H9 (cell line): ENCODE measurements at regions not wholly inside any gene's neighbourhood (a gene's known extent, or its start where the extent isn't known, plus 50 kb on each side); places are given as distances from the start of the nearest gene placed in this dataset.
A peak's percentile ranks its signal among the peaks of the same experiment; 100 is the strongest.

Experiments
- DNase-seq: peaks from one replicate; pipeline ENCODE4 v3.0.0-alpha.2; 2017
- H2AFZ ChIP-seq: one replicate; pipeline ENCODE4 v1.6.1; 2013; ENCODE audit warnings: mild to moderate bottlenecking, low read length, control low read depth, moderate library complexity
- H2AK5ac ChIP-seq: 2 replicates; pipeline ENCODE4 v1.6.1; 2013; ENCODE audit warnings: low read length, control low read depth, mixed read lengths; ENCODE audit not compliant: insufficient read length
- H2BK120ac ChIP-seq: one replicate; pipeline ENCODE4 v1.6.1; 2013; ENCODE audit warnings: low read depth, mild to moderate bottlenecking, low read length, control low read depth, inconsistent platforms; ENCODE audit not compliant: poor library complexity, severe bottlenecking
- H2BK12ac ChIP-seq: 2 replicates; pipeline ENCODE4 v1.6.1; 2013; ENCODE audit warnings: low read length, control low read depth, mixed read lengths, low read depth; ENCODE audit not compliant: insufficient read length
- H2BK15ac ChIP-seq: 2 replicates; pipeline ENCODE4 v1.6.1; 2013; ENCODE audit warnings: low read depth, low read length, control low read depth
- H2BK20ac ChIP-seq: one replicate; pipeline ENCODE4 v1.6.1; 2013; ENCODE audit warnings: low read depth, mild to moderate bottlenecking, low read length, control low read depth, inconsistent platforms; ENCODE audit not compliant: poor library complexity, severe bottlenecking
- H2BK5ac ChIP-seq: 2 replicates; pipeline ENCODE4 v1.6.1; 2013; ENCODE audit warnings: low read length, control low read depth, mixed read lengths; ENCODE audit not compliant: insufficient read length
- H3K14ac ChIP-seq: 2 replicates; pipeline ENCODE4 v1.6.1; 2013; ENCODE audit warnings: low read length, control low read depth; ENCODE audit not compliant: insufficient read depth
- H3K18ac ChIP-seq: 2 replicates; pipeline ENCODE4 v1.6.1; 2013; ENCODE audit warnings: low read depth, mild to moderate bottlenecking, mixed read lengths, low read length, control low read depth; ENCODE audit not compliant: insufficient read length
- H3K23ac ChIP-seq: 2 replicates; pipeline ENCODE4 v1.6.1; 2013; ENCODE audit warnings: low read length, control low read depth, mixed read lengths, low read depth; ENCODE audit not compliant: insufficient read length
- H3K23me2 ChIP-seq: 2 replicates; pipeline ENCODE4 v1.6.1; 2013; ENCODE audit warnings: low read depth, mild to moderate bottlenecking, mixed read lengths, low read length, control low read depth; ENCODE audit not compliant: insufficient read length, poor library complexity, severe bottlenecking
- H3K27ac ChIP-seq: 2 replicates; pipeline ENCODE4 v1.5.1; 2013; ENCODE audit warnings: low read length, control low read depth, mixed read lengths, low read depth; ENCODE audit not compliant: insufficient read length
- H3K27me3 ChIP-seq: 2 replicates; pipeline ENCODE4 v1.6.1; 2013; ENCODE audit warnings: low read length, control low read depth, inconsistent platforms; ENCODE audit not compliant: insufficient read depth
- H3K4ac ChIP-seq: 2 replicates; pipeline ENCODE4 v1.6.1; 2013; ENCODE audit warnings: low read depth, mild to moderate bottlenecking, control low read depth, inconsistent platforms, low read length, moderate library complexity
- H3K4me1 ChIP-seq: 2 replicates; pipeline ENCODE4 v1.6.1; 2013; ENCODE audit warnings: low read length, control low read depth, inconsistent platforms; ENCODE audit not compliant: insufficient read depth
- H3K4me2 ChIP-seq: 2 replicates; pipeline ENCODE4 v1.6.1; 2013; ENCODE audit warnings: low read length, control low read depth, mixed read lengths; ENCODE audit not compliant: insufficient read length, insufficient read depth
- H3K56ac ChIP-seq: 2 replicates; pipeline ENCODE4 v1.6.1; 2013; ENCODE audit warnings: low read depth, mild to moderate bottlenecking, mixed read lengths, low read length, control low read depth; ENCODE audit not compliant: insufficient read length
- H3K79me1 ChIP-seq: 2 replicates; pipeline ENCODE4 v1.6.1; 2013; ENCODE audit warnings: low read depth, mild to moderate bottlenecking, moderate library complexity, low read length, control low read depth, inconsistent platforms; ENCODE audit not compliant: insufficient read depth, poor library complexity, severe bottlenecking
- H3K79me2 ChIP-seq: 2 replicates; pipeline ENCODE4 v1.6.1; 2013; ENCODE audit warnings: low read length, control low read depth, inconsistent platforms; ENCODE audit not compliant: insufficient read depth
- H3K9ac ChIP-seq: 2 replicates; pipeline ENCODE4 v1.6.1; 2013; ENCODE audit warnings: low read length, control low read depth, mixed read lengths; ENCODE audit not compliant: insufficient read length; ENCODE audit errors: extremely low read depth
- H3K9me3 ChIP-seq: one replicate; pipeline ENCODE4 v1.6.1; 2013; ENCODE audit warnings: low read depth, low read length, inconsistent platforms; ENCODE audit not compliant: control insufficient read depth
- H3T11ph ChIP-seq: one replicate; pipeline ENCODE4 v1.6.1; 2013; ENCODE audit warnings: mild to moderate bottlenecking, low read length, control low read depth, inconsistent platforms
- H4K20me1 ChIP-seq: one replicate; pipeline ENCODE4 v1.6.1; 2013; ENCODE audit not compliant: control insufficient read depth, insufficient read length, insufficient read depth
- H4K5ac ChIP-seq: 2 replicates; pipeline ENCODE4 v1.6.1; 2013; ENCODE audit warnings: low read depth, mild to moderate bottlenecking, mixed read lengths, low read length, control low read depth; ENCODE audit not compliant: insufficient read length
- H4K8ac ChIP-seq: replicated peaks from 2 replicates; pipeline ENCODE4 v1.6.1; 2013; ENCODE audit warnings: low read length, control low read depth, mixed read lengths, low read depth; ENCODE audit not compliant: insufficient read length
- H4K91ac ChIP-seq: 2 replicates; pipeline ENCODE4 v1.6.1; 2013; ENCODE audit warnings: low read depth, mild to moderate bottlenecking, moderate library complexity, mixed read lengths, low read length, control low read depth; ENCODE audit not compliant: insufficient read length
- H3K27ac Mint-ChIP-seq, 3 experiments: 2 replicates in 2 of 3; 3 replicates in 1 of 3; pipeline ENCODE4 v1.8.0; 2020 to 2021; ENCODE audit warnings: mixed read lengths in 3 of 3, mild to moderate bottlenecking in 1 of 3, moderate library complexity in 1 of 3
- H3K27me3 Mint-ChIP-seq: 2 replicates; pipeline ENCODE4 v1.8.0; 2021; ENCODE audit warnings: low read depth, mild to moderate bottlenecking, moderate library complexity, mixed read lengths
- H3K36me3 Mint-ChIP-seq, 3 experiments: 2 replicates in 2 of 3; 3 replicates in 1 of 3; pipeline ENCODE4 v1.8.0; 2020 to 2021; ENCODE audit warnings: low read depth in 3 of 3, mixed read lengths in 3 of 3; ENCODE audit not compliant: insufficient read depth in 1 of 3
- H3K4me1 Mint-ChIP-seq, 2 experiments: 2 replicates each; pipeline ENCODE4 v1.8.0; 2020; ENCODE audit warnings: mixed read lengths in 2 of 2
- H3K4me3 Mint-ChIP-seq, 2 experiments: 2 replicates in 1 of 2; 3 replicates in 1 of 2; pipeline ENCODE4 v1.8.0; 2020 to 2021; ENCODE audit warnings: mild to moderate bottlenecking in 2 of 2, mixed read lengths in 2 of 2, moderate library complexity in 1 of 2
- H3K9me3 Mint-ChIP-seq, 2 experiments: 2 replicates in 1 of 2; 3 replicates in 1 of 2; pipeline ENCODE4 v1.8.0; 2020; ENCODE audit warnings: mild to moderate bottlenecking in 2 of 2, mixed read lengths in 2 of 2, moderate library complexity in 1 of 2
- WGBS: extraction: QIAGEN DNeasy Blood & Tissue Kit; methylation state at CpG from one replicate; pipeline ENCODE4 v1.1.7; 2013; ENCODE audit warnings: missing lambda C conversion rate, low lambda C conversion rate, mixed read lengths; ENCODE audit not compliant: insufficient read length; ENCODE audit errors: extremely low coverage; 5-methylcytosine and 5-hydroxymethylcytosine counted together
- TF ChIP-seq, protein P1 (sequence below): fragments of 200-600 bp; sonication (generic); conservative IDR thresholded peaks from 3 replicates; pipeline ENCODE4 v1.8.0; 2021; ENCODE audit warnings: antibody characterized with exemption, mild to moderate bottlenecking

GRCh38 chr5:174293006-174293405, 247.5 kb downstream of the NSG2 start:
- Mint-ChIP-seq H3K9me3 (peaks cover 2 to 3% of the 10 kb centered on the region in 2 experiments; a peak in 2 of 5 replicates), H3K27ac (no peak overlapping the region; a peak in 1 of 7 replicates), H3K36me3 (no peaks in the 10 kb centered on the region), H3K4me1 (0 out of 4 replicates have a peak, but pooled peaks cover 0 to 3% of the 10 kb centered on the region in 2 experiments), H3K27me3 (peaks cover 31% of the 10 kb centered on the region), H3K4me3 (no peak overlapping the region)
- Histone ChIP-seq H3T11ph (no peak overlapping the region), H4K5ac (no peak overlapping the region), H4K20me1 (no peaks in the 10 kb centered on the region), H3K14ac (no peak overlapping the region), H3K79me2 (no peaks in the 10 kb centered on the region), H3K23me2 (no peaks in the 10 kb centered on the region), H2BK20ac (no peak overlapping the region), H4K8ac (no peak overlapping the region), H3K9me3 (no peaks in the 10 kb centered on the region), H2AFZ (no peak overlapping the region), H3K79me1 (no peaks in the 10 kb centered on the region), H3K56ac (no peak overlapping the region), H3K4me2 (no peak overlapping the region), H3K18ac (no peak overlapping the region), H3K27me3 (no peaks in the 10 kb centered on the region), H2BK15ac (no peak overlapping the region), H3K4ac (no peak overlapping the region), H3K4me1 (no peaks in the 10 kb centered on the region), H3K23ac (no peak overlapping the region), H4K91ac (no peak overlapping the region), H2BK5ac (no peak overlapping the region), H3K27ac (no peak overlapping the region), H2AK5ac (no peak overlapping the region), H2BK120ac (no peak overlapping the region), H3K9ac (no peak overlapping the region), H2BK12ac (no peak overlapping the region)
- TF ChIP-seq, protein P1, sequence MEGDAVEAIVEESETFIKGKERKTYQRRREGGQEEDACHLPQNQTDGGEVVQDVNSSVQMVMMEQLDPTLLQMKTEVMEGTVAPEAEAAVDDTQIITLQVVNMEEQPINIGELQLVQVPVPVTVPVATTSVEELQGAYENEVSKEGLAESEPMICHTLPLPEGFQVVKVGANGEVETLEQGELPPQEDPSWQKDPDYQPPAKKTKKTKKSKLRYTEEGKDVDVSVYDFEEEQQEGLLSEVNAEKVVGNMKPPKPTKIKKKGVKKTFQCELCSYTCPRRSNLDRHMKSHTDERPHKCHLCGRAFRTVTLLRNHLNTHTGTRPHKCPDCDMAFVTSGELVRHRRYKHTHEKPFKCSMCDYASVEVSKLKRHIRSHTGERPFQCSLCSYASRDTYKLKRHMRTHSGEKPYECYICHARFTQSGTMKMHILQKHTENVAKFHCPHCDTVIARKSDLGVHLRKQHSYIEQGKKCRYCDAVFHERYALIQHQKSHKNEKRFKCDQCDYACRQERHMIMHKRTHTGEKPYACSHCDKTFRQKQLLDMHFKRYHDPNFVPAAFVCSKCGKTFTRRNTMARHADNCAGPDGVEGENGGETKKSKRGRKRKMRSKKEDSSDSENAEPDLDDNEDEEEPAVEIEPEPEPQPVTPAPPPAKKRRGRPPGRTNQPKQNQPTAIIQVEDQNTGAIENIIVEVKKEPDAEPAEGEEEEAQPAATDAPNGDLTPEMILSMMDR, result no peak
- no CpG with 5 or more reads among the region's 6 CpGs for WGBS
- DNase-seq, result peak; percentile 8
